ENCODE measurements at regions not wholly inside any gene's neighbourhood (a gene's known extent, or its start where the extent isn't known, plus 50 kb on each side); places are given as distances from the start of the nearest gene placed in this dataset.
"Not testable (repeated sequence)": the region's sequence is repeated elsewhere in the genome, so short reads cannot be mapped to it uniquely, and the experiment has no call there.

DNA sequence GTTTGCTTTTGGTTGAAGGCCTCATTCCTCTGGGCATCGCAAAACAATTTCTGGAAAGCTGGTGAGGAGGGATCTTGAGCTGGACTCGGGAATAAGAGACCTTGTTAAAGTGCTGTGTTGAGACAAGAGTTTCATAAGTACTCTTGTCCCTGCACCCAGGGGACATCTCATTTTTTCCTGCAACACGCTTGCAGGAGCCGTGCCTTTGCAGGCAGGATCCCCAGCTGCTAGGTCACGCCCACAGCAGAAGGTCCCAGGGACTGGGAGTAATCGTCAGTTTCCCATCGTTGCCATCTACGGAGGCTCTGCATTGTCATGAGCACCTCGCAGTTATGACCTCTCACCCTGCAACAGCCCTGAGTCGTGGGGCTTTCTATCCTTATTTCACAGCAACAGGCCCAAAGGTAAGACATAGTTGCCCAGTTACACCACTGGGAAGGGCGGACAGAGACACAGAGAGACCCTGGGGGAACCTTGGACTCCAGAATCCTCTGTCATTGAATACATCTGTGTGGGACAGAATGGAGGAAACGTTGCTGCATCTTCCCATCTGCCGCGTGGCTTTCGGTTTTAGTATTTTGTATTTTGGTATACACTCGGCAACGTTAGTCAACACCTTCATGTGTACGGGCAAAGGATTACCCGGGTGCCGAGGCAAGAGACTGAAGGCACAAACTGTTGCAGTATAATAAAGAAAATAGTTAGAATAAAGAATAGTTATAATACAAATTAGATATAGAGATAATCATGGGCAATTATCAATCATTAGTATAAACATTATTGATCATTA lies 60.4 kb upstream of the DMRTB1 start:
- no peak for DNase-seq (ENCODE audit: low read depth)
- H3K4me3 ChIP-seq (ENCODE audit: low read depth, low read length): no peak overlapping the region
- no peak for TF ChIP-seq CTCF (IDR thresholded peaks at IDR 0.05; ENCODE audit: control insufficient read depth, extremely low read depth, insufficient read depth)

- DNase-seq (ENCODE audit: low read depth); H3K4me3 ChIP-seq (ENCODE audit: low read depth, low read length): not testable (repeated sequence)
Observed at GRCh38 chr1:53399370-53400133, 59.6 kb upstream of the DMRTB1 start.

DNA sequence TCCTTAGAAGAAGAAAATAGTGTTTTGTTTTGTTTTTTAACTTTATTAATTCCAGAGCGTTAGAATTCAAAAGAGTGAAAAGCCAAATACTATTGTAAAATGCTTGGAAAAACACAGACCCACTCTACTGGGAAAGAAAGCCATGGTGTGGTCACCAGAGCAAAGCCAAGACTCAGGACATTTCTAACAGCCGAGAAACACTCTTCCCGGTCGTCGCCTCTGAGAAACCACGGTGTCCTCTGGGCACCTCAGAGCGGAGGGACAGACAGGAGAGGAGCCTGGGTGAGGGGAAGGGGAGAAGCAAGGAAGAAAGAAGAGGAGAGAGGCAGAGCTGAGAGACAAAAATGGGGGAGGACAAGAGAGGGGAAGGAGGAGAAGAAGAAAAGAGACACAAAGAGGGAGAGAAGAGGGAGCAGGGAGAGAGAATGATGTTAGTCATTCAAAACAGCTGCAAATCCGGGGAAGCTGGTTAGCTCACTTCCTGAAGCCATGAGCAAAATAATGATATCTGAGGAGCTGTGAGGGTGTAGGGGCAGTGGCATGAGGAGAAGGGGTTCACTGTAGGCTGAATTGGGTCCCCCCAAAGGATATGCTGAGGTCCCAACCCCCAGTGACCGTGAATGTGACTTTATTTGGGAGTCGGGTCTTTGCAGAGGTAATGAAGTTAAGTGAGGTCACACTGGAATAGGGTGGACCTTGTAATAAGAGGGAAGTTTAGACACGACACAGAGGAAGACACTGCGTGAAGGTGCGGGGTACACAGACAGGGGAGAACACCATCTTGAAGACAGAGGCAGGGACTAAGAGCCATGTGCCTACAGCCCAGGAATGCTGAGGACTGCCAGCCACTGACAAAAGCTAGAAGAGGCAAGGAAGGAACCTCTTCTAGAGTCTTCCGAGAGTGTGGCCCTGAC lies 58.2 kb upstream of the DMRTB1 start:
- DNase-seq (ENCODE audit: low read depth): no peak
- no peak for TF ChIP-seq CTCF (IDR thresholded peaks at IDR 0.05; ENCODE audit: control insufficient read depth, extremely low read depth, insufficient read depth)

GRCh38 chr1:53401813-53402745 lies 57.1 kb upstream of the DMRTB1 start:
- no peak overlapping the region for H3K4me3 ChIP-seq (ENCODE audit: low read depth, low read length)
- no peak for TF ChIP-seq CTCF (IDR thresholded peaks at IDR 0.05; ENCODE audit: control insufficient read depth, extremely low read depth, insufficient read depth)
- DNase-seq (ENCODE audit: low read depth): no peak

More for the DNA sequence above, 58.2 kb upstream of the DMRTB1 start:
- H3K4me3 ChIP-seq (ENCODE audit: low read depth, low read length): no peak overlapping the region

DNA sequence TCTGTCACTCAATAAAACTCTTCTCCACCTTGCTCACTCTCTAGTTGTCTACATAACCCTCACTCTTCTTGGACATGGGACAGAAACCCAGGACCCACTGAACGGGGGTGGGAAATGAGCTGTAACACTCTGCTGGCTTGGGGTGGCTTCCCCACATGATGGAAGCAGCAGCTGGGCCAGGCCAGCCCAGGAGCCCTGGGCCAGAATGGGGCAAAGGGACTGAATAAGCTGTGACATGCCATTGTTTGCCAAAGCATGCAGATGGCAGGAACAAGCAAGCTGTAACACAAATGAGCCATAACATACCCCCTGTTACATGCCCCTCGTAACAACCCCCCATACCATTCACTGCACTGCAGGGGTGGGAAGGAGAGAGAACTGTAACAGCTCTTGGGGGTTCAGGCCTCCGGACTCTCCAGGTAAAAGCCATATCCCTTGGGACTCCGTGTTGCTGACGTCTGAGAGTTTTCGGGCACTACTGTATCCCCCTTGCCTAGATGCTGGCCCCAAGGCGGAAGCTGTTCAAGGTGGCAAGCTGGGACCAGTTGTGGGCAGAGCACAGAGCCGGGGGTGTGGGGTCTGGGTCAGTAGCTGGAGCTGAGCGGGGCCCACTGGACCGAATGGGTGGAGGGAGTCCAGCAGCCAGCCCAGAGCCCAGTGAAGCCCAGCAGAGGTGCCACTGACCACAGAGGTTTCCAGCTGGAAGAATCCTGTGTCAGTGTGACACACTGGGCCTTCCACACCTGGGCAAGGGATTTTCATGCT lies 56.1 kb upstream of the DMRTB1 start:
- TF ChIP-seq CTCF (IDR thresholded peaks at IDR 0.05; ENCODE audit: control insufficient read depth, extremely low read depth, insufficient read depth): no peak
- H3K4me3 ChIP-seq (ENCODE audit: low read depth, low read length): no peak overlapping the region
- no peak for DNase-seq (ENCODE audit: low read depth)

DNA sequence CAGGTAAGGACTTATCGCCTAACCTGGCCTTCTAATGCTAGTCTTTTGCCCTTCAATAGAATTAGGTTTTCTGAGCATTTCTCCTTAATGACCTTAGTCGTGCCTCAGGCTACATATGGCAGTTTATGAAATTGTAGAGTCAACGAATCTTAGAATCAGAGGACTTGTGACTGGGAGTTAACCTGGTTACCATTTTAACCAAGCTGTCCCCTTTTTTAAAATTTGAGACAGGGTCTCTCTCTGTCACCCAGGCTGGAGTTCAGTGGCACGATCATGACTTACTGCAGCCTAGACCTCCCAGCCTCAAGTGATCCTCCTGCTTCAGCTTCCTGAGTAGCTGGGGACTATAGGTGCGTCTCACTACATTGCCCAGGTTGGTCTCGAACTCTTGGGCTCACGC lies 53.5 kb upstream of the DMRTB1 start:
- no peak for TF ChIP-seq CTCF (IDR thresholded peaks at IDR 0.05; ENCODE audit: control insufficient read depth, extremely low read depth, insufficient read depth)
- H3K4me3 ChIP-seq (ENCODE audit: low read depth, low read length): no peak overlapping the region
- no peak for DNase-seq (ENCODE audit: low read depth)
